ENCODE measurements at regions not wholly inside any gene's neighbourhood (a gene's known extent, or its start where the extent isn't known, plus 50 kb on each side); places are given as distances from the start of the nearest gene placed in this dataset.
"Not testable (repeated sequence)": the region's sequence is repeated elsewhere in the genome, so short reads cannot be mapped to it uniquely, and the experiment has no call there.

DNA sequence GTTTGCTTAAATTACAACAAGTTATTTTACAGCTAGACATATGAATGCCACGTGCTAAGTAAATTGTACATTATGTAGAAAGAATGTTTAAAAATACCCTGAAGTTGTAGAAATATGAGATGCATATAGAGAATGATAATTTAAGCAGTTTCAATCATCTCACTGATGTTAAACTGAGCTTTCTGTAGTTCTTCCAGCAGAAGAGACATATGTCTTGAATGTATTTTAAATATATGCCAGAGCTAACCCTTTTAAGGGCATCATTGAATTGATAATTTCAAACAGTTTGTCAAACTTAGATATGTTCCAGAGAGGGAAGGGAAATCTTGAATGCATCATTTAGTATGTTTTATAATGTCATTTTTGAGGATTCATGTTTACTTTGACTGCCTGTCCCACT lies 255.2 kb downstream of the MDFIC start:
- Mint-ChIP-seq H3K4me3 (no peak overlapping the region), H3K27me3 (peaks cover 3% of the 10 kb centered on the region), H3K36me3 (ENCODE audit: low read depth) (no peaks in the 10 kb centered on the region), H3K27ac (no peak overlapping the region), H3K9me3 (ENCODE audit: low read depth) (no peaks in the 10 kb centered on the region), H3K4me1 (no peaks in the 10 kb centered on the region)
- intact Hi-C loops (cut with DNase I, micrococcal nuclease), result no loop called here
- ATAC-seq, result no peak
- no peak for DNase-seq
- POLR2A ChIA-PET, result no interaction called here
- CTCF ChIA-PET, result no interaction called here

DNA sequence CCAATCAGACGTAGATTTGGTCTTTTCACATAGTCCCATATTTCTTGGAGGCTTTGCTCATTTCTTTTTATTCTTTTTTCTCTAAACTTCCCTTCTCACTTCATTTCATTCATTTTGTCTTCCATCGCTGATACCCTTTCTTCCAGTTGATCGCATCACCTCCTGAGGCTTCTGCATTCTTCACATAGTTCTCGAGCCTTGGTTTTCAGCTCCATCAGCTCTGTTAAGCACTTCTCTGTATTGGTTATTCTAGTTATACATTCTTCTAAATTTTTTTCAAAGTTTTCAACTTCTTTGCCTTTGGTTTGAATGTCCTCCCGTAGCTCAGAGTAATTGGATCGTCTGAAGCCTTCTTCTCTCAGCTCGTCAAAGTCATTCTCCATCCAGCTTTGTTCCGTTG lies 250.5 kb downstream of the MDFIC start:
- CTCF ChIA-PET; H3K27me3 Mint-ChIP-seq; H3K4me1 Mint-ChIP-seq; intact Hi-C loops (cut with DNase I, micrococcal nuclease); H3K9me3 Mint-ChIP-seq (ENCODE audit: low read depth); POLR2A ChIA-PET; H3K36me3 Mint-ChIP-seq (ENCODE audit: low read depth); H3K4me3 Mint-ChIP-seq; H3K27ac Mint-ChIP-seq; ATAC-seq; DNase-seq: not testable (repeated sequence)

DNA sequence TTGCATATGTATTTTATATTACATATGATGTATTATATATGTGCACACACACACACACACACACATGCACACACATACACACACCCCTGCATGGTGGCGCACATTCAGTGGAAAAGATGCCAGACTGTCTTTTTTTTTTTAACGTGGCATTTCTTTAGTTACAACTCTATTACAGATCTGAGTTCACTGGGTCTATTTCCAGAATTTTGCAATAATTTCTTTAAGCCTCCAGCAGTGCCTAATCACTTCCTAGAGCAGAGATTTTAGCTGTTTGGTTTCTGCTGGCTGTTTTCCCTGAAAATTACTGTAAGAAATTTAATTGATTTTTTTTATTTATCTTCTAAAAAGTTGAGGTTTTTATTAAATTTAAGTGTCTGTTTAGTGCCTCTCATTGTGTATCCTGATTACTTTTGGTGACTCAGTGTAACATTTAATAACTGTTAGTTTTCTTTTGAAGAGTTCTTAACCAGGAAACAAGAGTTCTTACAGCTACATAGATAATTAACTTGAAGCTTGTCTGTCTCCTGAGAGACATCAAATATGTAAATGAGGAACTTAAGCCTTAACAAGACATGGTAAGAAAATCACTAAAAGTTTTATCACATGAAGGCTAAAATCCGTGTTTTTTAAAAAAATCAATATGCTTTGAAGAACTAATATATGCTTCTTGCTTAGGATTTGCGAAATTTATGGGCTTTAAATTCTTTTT lies 232.0 kb downstream of the MDFIC start:
- DNase-seq, result no peak
- ChIA-PET CTCF (interaction anchor here (1.3 kb wide), 1 partner anchor 56 kb away, joined by 3 read pairs; no protein-coding TSS in a partner anchor), POLR2A (no interaction called here)
- no peaks in the 10 kb centered on the region for H3K4me1 Mint-ChIP-seq
- no peak overlapping the region for H3K27ac Mint-ChIP-seq
- H3K36me3 Mint-ChIP-seq (ENCODE audit: low read depth), result no peaks in the 10 kb centered on the region
- intact Hi-C loops (cut with DNase I, micrococcal nuclease), result no loop called here
- ATAC-seq, result no peak
- H3K27me3 Mint-ChIP-seq, result no peaks in the 10 kb centered on the region
- H3K4me3 Mint-ChIP-seq, result no peak overlapping the region
- no peaks in the 10 kb centered on the region for H3K9me3 Mint-ChIP-seq (ENCODE audit: low read depth)

DNA sequence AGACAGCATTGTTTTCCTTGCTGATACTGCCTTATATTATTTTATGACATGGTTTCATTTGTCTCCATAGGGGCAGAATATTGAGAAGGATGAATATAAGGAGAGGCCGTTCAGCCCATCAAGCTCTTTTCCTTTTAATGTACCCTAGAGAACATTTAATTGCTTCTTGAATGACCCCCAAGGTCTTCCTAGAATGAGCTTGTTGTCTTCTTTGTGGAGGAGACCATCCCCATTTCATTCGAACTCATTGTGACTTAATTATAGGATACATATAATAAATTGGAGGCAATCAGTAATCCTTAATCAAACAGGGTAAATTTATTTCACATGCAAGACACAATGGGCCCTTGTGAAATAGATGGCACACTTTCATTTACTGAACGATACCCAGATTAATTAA lies 231.3 kb downstream of the MDFIC start:
- ChIA-PET POLR2A (no interaction called here), CTCF (no interaction called here)
- Mint-ChIP-seq H3K27me3 (no peaks in the 10 kb centered on the region), H3K4me1 (no peaks in the 10 kb centered on the region), H3K9me3 (ENCODE audit: low read depth) (no peaks in the 10 kb centered on the region), H3K4me3 (no peak overlapping the region), H3K27ac (no peak overlapping the region), H3K36me3 (ENCODE audit: low read depth) (no peaks in the 10 kb centered on the region)
- no peak for ATAC-seq
- intact Hi-C loops (cut with DNase I, micrococcal nuclease), result no loop called here
- DNase-seq, result no peak

- CTCF ChIA-PET, result no interaction called here
- no peak overlapping the region for H3K4me3 Mint-ChIP-seq
- no peak overlapping the region for H3K27ac Mint-ChIP-seq
- ATAC-seq (no peak), DNase-seq (no peak)
- intact Hi-C loops (cut with DNase I, micrococcal nuclease), result no loop called here
- POLR2A ChIA-PET, result no interaction called here
- no peaks in the 10 kb centered on the region for H3K9me3 Mint-ChIP-seq (ENCODE audit: low read depth)
- H3K36me3 Mint-ChIP-seq (ENCODE audit: low read depth), result no peaks in the 10 kb centered on the region
- peaks cover 2% of the 10 kb centered on the region for H3K27me3 Mint-ChIP-seq
- peaks cover 2% of the 10 kb centered on the region for H3K4me1 Mint-ChIP-seq
Observed at GRCh38 chr7:115146148-115146547, 224.3 kb downstream of the MDFIC start.

DNA sequence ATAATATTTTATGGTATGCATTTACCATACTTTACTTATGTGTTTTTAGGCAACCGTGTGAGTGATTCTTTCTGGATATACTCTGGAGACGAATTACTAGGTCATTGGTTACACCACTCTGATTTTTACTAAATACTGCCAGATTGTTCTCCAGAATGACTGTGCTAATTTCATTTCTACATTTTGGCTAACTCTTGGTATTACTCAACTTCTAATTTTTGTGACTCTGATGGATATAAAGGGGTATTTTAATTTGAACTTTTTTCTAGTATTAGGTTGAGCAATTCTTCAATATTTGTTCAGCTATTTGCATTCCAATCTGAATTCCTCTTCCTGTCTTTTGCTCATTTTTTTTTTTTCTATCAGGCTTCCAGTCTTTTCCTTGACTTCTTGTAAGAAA lies 223.6 kb downstream of the MDFIC start:
- ChIA-PET POLR2A (no interaction called here), CTCF (no interaction called here)
- Mint-ChIP-seq H3K27me3 (peaks cover 2% of the 10 kb centered on the region), H3K27ac (no peak overlapping the region), H3K4me3 (no peak overlapping the region), H3K9me3 (ENCODE audit: low read depth) (no peaks in the 10 kb centered on the region), H3K36me3 (ENCODE audit: low read depth) (no peaks in the 10 kb centered on the region), H3K4me1 (peaks cover 2% of the 10 kb centered on the region)
- ATAC-seq, result peak; percentile 51
- no peak for DNase-seq
- intact Hi-C loops (cut with DNase I, micrococcal nuclease), result no loop called here

GRCh38 chr7:115137816-115138215 lies 215.9 kb downstream of the MDFIC start:
- POLR2A ChIA-PET, result no interaction called here
- CTCF ChIA-PET, result no interaction called here
- ATAC-seq (no peak), DNase-seq (no peak)
- Mint-ChIP-seq H3K36me3 (ENCODE audit: low read depth) (no peaks in the 10 kb centered on the region), H3K27ac (no peak overlapping the region), H3K4me1 (peaks cover 15% of the 10 kb centered on the region), H3K9me3 (ENCODE audit: low read depth) (peaks cover 5% of the 10 kb centered on the region), H3K27me3 (no peaks in the 10 kb centered on the region), H3K4me3 (no peak overlapping the region)
- intact Hi-C loops (cut with DNase I, micrococcal nuclease), result no loop called here

DNA sequence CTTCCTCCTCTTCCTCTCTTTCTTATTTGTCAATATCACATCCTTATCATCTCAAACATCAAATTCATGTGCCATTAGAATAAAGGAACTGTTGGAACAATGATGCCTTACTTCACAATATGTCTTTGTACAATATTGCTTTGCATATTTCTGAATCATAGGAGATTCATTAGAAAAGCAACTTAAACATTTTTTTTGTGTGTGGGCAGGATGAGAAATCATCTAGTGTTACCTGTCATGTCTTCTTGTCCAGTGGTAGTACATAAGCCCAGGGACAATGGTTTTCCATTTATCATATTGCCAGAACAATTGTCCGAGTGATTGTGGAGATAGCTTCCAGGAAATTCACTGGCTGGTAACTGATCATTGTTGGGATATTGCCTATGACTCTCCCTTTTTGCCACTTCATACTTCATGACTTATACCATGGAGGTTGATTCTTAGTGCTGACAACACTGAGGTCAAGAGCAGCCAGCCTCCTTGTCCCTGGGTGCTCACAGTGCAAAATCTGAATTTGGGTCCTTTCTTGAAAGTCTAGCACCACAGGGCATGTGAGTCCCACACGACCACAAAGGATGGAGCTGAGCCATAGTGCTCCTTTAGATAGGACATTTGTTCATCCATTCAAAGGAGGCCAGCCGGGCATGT lies 215.0 kb downstream of the MDFIC start:
- Mint-ChIP-seq H3K36me3 (ENCODE audit: low read depth) (no peaks in the 10 kb centered on the region), H3K27ac (no peak overlapping the region), H3K4me1 (peaks cover 15% of the 10 kb centered on the region), H3K9me3 (ENCODE audit: low read depth) (peaks cover 9% of the 10 kb centered on the region), H3K4me3 (no peak overlapping the region), H3K27me3 (no peaks in the 10 kb centered on the region)
- intact Hi-C loops (cut with DNase I, micrococcal nuclease), result no loop called here
- ChIA-PET POLR2A (no interaction called here), CTCF (no interaction called here)
- DNase-seq, result no peak
- ATAC-seq, result no peak

DNA sequence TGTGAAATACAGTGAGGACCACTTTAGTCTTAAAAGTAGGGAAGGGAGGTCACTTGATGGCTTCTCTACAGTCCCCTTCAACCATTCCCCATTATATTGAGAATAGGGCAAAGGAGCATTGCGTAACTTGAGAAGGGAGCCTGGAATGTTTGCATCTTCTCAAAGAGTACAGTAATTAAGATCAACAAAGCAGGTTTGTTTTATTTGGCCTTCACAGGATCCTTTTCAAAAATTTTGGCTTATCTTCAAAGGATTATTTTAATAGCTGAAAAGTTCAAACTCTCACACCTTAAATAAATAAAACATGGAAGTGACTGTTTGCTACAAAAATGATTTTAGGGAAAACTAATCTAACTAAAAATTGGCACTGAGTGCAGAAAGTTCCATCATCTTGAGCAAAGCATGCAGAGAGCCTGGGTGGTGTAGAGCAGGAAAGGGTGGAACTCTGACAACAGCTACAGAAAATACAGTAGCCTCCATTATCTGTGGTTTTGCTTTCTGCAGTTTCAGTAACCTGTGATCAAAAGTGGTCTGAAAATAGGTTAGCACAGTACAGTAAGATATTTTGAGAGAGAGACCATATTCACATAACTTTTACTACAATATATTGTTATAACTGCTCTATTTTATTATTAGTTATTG lies 214.0 kb downstream of the MDFIC start:
- ATAC-seq (no peak), DNase-seq (no peak)
- Mint-ChIP-seq H3K27me3 (no peaks in the 10 kb centered on the region), H3K36me3 (ENCODE audit: low read depth) (no peaks in the 10 kb centered on the region), H3K4me3 (no peak overlapping the region), H3K4me1 (peaks cover 15% of the 10 kb centered on the region), H3K27ac (no peak overlapping the region), H3K9me3 (ENCODE audit: low read depth) (peaks cover 9% of the 10 kb centered on the region)
- CTCF ChIA-PET, result no interaction called here
- intact Hi-C loops (cut with DNase I, micrococcal nuclease), result no loop called here
- POLR2A ChIA-PET, result no interaction called here

DNA sequence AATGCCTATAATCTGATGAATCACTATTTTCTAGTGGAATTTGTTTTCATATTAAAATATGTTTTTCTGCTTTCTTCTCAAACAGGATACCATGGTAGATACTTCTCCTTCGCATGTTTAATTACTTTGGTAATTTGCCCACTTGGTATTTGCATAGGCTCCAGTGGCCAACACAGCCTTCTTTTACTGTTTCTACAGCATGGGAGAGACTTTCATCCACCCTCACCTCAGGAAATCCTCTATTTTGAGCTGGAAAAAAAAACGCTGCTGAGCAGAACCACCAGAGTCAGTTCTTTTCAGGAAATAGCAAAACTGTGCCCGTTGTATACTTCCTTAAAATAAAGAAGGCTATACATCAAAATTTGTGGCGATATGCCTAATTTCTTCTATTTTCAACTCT lies 213.3 kb downstream of the MDFIC start:
- POLR2A ChIA-PET, result no interaction called here
- H3K4me3 Mint-ChIP-seq, result no peak overlapping the region
- no peaks in the 10 kb centered on the region for H3K36me3 Mint-ChIP-seq (ENCODE audit: low read depth)
- H3K4me1 Mint-ChIP-seq, result peaks cover 15% of the 10 kb centered on the region
- no peak overlapping the region for H3K27ac Mint-ChIP-seq
- CTCF ChIA-PET, result no interaction called here
- ATAC-seq (no peak), DNase-seq (no peak)
- intact Hi-C loops (cut with DNase I, micrococcal nuclease), result no loop called here
- no peaks in the 10 kb centered on the region for H3K27me3 Mint-ChIP-seq
- H3K9me3 Mint-ChIP-seq (ENCODE audit: low read depth), result peaks cover 9% of the 10 kb centered on the region

GRCh38 chr7:115133248-115133647 lies 211.4 kb downstream of the MDFIC start:
- Mint-ChIP-seq H3K27me3 (no peaks in the 10 kb centered on the region), H3K27ac (no peak overlapping the region), H3K4me3 (no peak overlapping the region), H3K36me3 (ENCODE audit: low read depth) (no peaks in the 10 kb centered on the region), H3K4me1 (peaks cover 15% of the 10 kb centered on the region), H3K9me3 (ENCODE audit: low read depth) (peaks cover 9% of the 10 kb centered on the region)
- CTCF ChIA-PET, result no interaction called here
- POLR2A ChIA-PET, result no interaction called here
- intact Hi-C loops (cut with DNase I, micrococcal nuclease), result no loop called here
- DNase-seq (no peak), ATAC-seq (no peak)

DNA sequence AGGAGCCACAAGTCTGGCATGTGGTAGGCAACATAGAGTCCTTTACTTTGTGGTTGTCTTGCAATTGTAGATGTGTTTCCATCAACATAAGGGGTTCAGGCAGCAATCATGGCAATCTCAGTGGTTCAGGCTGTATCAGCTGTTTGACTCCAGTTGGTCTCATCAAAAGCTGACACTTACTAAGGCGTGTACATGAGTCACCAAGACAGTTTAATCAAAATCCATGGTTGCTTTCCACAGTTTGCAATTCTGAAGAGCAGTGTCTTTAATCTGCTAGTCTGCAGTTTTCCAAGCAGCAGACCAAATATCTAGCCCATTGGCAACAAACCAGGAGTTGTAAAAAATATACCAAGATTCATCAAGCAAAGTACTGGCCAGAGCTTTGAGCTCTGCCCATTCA lies 210.2 kb downstream of the MDFIC start:
- intact Hi-C loops (cut with DNase I, micrococcal nuclease), result no loop called here
- no peaks in the 10 kb centered on the region for H3K36me3 Mint-ChIP-seq (ENCODE audit: low read depth)

More for the DNA sequence above, 210.2 kb downstream of the MDFIC start:
- DNase-seq (no peak), ATAC-seq (no peak)
- peaks cover 9% of the 10 kb centered on the region for H3K9me3 Mint-ChIP-seq (ENCODE audit: low read depth)
- no peak overlapping the region for H3K4me3 Mint-ChIP-seq
- POLR2A ChIA-PET, result no interaction called here
- H3K27me3 Mint-ChIP-seq, result no peaks in the 10 kb centered on the region
- no peak overlapping the region for H3K27ac Mint-ChIP-seq
- CTCF ChIA-PET, result no interaction called here
- H3K4me1 Mint-ChIP-seq, result peaks cover 15% of the 10 kb centered on the region
